ENCODE measurements at regions not wholly inside any gene's neighbourhood (a gene's known extent, or its start where the extent isn't known, plus 50 kb on each side); places are given as distances from the start of the nearest gene placed in this dataset.
"Not testable (repeated sequence)": the region's sequence is repeated elsewhere in the genome, so short reads cannot be mapped to it uniquely, and the experiment has no call there.

DNA sequence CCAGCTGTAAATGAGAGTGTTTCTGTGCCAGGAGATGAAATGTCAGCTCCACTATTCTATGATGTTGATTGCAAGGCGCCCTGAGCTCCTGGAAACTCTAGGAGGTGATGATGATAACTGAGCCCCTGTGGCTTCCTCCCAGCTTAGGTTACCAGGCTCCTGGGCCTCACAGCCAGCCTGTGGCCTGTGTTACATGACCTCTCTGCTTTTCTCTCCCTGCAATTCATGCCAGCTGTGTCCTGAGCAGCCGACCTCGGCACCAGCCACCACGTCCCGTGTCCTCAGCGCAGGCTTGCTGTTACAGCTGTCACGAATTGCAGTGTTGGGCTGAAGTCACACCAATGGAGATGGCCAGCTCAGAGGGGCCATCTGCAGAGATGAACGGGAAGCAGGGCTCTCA is 110.2 kb upstream of the MTLN start:
- not testable (repeated sequence) for H3K27ac ChIP-seq (ENCODE audit: low read depth in 1 of 2, low read length in 1 of 2); H3K36me3 ChIP-seq (ENCODE audit: control insufficient read depth in 2 of 2, insufficient read depth in 2 of 2, low read length in 1 of 2); H3K4me3 ChIP-seq (ENCODE audit: low read length in 2 of 2); H3K4me1 ChIP-seq (ENCODE audit: control insufficient read depth in 2 of 2, insufficient read depth in 2 of 2, low read length in 2 of 2); DNase-seq (ENCODE audit: low read depth in 6 of 9, low spot score in 9 of 9); H3K9me3 ChIP-seq (ENCODE audit: control insufficient read depth in 2 of 2, insufficient read depth in 1 of 2, low read length in 1 of 2); H3K27me3 ChIP-seq (ENCODE audit: control insufficient read depth in 2 of 2, insufficient read depth in 1 of 2, low read length in 1 of 2)
- WGBS = no CpG with 5 or more reads among the region's 8 CpGs

GRCh38 chr2:110320834-110321563 is 108.7 kb upstream of the MTLN start:
- not testable (repeated sequence) for H3K27ac ChIP-seq (ENCODE audit: low read depth in 1 of 2, low read length in 1 of 2); H3K4me3 ChIP-seq (ENCODE audit: low read length in 2 of 2); H3K9me3 ChIP-seq (ENCODE audit: control insufficient read depth in 2 of 2, insufficient read depth in 1 of 2, low read length in 1 of 2); H3K4me1 ChIP-seq (ENCODE audit: control insufficient read depth in 2 of 2, insufficient read depth in 2 of 2, low read length in 2 of 2); H3K27me3 ChIP-seq (ENCODE audit: control insufficient read depth in 2 of 2, insufficient read depth in 1 of 2, low read length in 1 of 2); DNase-seq (ENCODE audit: low read depth in 6 of 9, low spot score in 9 of 9); H3K36me3 ChIP-seq (ENCODE audit: control insufficient read depth in 2 of 2, insufficient read depth in 2 of 2, low read length in 1 of 2)
- WGBS = no CpG with 5 or more reads among the region's 10 CpGs

DNA sequence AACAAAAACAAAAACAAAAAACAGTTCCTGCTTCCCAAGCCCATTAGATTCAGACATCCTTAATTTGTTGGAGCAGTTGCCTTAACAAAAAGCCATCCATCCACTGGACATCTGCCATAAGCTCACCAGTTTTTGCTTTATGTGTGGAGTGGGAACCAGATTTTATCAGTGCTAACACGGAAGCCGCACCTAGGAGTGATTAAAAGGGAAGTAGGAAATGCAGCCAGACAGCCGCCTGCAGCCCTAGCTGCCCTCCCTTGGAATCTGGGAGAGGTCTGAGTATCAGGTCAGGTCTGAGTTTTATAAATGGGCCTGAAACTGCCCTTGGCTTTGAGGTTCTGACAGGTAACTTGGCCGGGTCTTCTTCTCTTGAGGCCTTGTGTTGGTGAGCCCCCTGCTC is 106.6 kb upstream of the MTLN start:
- H3K36me3 ChIP-seq (ENCODE audit: control insufficient read depth in 2 of 2, insufficient read depth in 2 of 2, low read length in 1 of 2); H3K27me3 ChIP-seq (ENCODE audit: control insufficient read depth in 2 of 2, insufficient read depth in 1 of 2, low read length in 1 of 2); H3K4me3 ChIP-seq (ENCODE audit: low read length in 2 of 2); H3K9me3 ChIP-seq (ENCODE audit: control insufficient read depth in 2 of 2, insufficient read depth in 1 of 2, low read length in 1 of 2); H3K4me1 ChIP-seq (ENCODE audit: control insufficient read depth in 2 of 2, insufficient read depth in 2 of 2, low read length in 2 of 2); H3K27ac ChIP-seq (ENCODE audit: low read depth in 1 of 2, low read length in 1 of 2); DNase-seq (ENCODE audit: low read depth in 6 of 9, low spot score in 9 of 9): not testable (repeated sequence)
- no CpG with 5 or more reads among the region's 4 CpGs for WGBS

DNA sequence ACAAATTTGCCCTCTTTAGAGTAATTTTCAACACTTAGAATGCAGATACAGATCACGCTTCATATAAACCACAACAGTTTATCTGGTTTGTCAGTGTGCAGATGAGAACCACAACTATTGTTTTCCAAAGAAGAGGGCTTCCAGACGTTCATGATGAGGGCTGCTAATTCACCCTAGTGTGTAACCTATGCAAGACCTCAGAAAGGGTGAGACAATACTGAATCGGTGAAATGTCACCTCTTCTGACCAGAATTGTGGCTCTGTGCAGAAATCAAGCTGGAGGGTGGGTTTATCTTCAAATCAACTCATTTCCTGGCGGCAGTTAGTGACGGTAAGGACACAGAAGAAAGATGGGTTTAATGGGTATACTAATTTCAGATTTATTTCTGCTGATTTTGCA is 105.0 kb upstream of the MTLN start:
- not testable (repeated sequence) for H3K27me3 ChIP-seq (ENCODE audit: control insufficient read depth in 2 of 2, insufficient read depth in 1 of 2, low read length in 1 of 2); H3K36me3 ChIP-seq (ENCODE audit: control insufficient read depth in 2 of 2, insufficient read depth in 2 of 2, low read length in 1 of 2); H3K4me1 ChIP-seq (ENCODE audit: control insufficient read depth in 2 of 2, insufficient read depth in 2 of 2, low read length in 2 of 2); H3K9me3 ChIP-seq (ENCODE audit: control insufficient read depth in 2 of 2, insufficient read depth in 1 of 2, low read length in 1 of 2); DNase-seq (ENCODE audit: low read depth in 6 of 9, low spot score in 9 of 9); H3K27ac ChIP-seq (ENCODE audit: low read depth in 1 of 2, low read length in 1 of 2); H3K4me3 ChIP-seq (ENCODE audit: low read length in 2 of 2)
- no CpG with 5 or more reads among the region's 5 CpGs for WGBS

GRCh38 chr2:110316051-110316865 is 103.9 kb upstream of the MTLN start:
- H3K9me3 ChIP-seq (ENCODE audit: control insufficient read depth in 2 of 2, insufficient read depth in 1 of 2, low read length in 1 of 2); H3K27ac ChIP-seq (ENCODE audit: low read depth in 1 of 2, low read length in 1 of 2); H3K27me3 ChIP-seq (ENCODE audit: control insufficient read depth in 2 of 2, insufficient read depth in 1 of 2, low read length in 1 of 2); H3K4me1 ChIP-seq (ENCODE audit: control insufficient read depth in 2 of 2, insufficient read depth in 2 of 2, low read length in 2 of 2); DNase-seq (ENCODE audit: low read depth in 6 of 9, low spot score in 9 of 9); H3K36me3 ChIP-seq (ENCODE audit: control insufficient read depth in 2 of 2, insufficient read depth in 2 of 2, low read length in 1 of 2); H3K4me3 ChIP-seq (ENCODE audit: low read length in 2 of 2): not testable (repeated sequence)
- no CpG with 5 or more reads among the region's 10 CpGs for WGBS

DNA sequence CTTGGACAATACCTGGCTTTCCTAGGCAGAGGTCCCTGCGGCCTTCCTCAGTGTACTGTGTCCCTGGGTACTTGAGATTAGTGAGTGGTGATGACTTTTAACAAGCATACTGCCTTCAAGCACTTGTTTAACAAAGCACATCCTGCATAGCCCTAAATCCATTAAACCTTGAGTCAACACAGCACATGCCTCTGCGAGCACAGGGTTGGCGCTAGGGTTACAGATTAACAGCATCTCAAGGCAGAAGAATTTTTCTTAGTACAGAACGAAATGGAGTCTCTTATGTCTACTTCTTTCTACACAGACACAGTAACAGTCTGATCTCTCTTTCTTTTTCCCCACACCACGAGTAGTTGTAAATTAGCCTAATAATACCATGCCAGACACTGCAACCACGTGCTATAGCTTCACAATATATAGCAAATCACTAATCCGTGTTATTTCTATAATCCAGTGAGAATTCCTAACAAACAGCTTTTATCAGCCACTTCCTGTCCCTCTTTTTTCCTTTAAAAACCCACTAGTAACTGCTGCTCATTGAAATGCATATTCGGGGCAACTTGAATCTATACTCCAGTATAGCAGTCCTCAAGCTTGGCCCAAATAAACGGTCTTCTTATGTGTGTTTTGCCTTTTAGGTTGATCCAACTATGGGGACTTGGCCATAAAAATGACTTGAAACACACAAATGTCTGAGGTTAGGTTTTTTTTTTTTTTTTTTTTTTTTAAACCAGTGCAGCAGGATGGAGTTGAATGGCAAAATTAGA is 102.9 kb upstream of the MTLN start:
- H3K9me3 ChIP-seq (ENCODE audit: control insufficient read depth in 2 of 2, insufficient read depth in 1 of 2, low read length in 1 of 2); H3K27me3 ChIP-seq (ENCODE audit: control insufficient read depth in 2 of 2, insufficient read depth in 1 of 2, low read length in 1 of 2); H3K27ac ChIP-seq (ENCODE audit: low read depth in 1 of 2, low read length in 1 of 2); H3K36me3 ChIP-seq (ENCODE audit: control insufficient read depth in 2 of 2, insufficient read depth in 2 of 2, low read length in 1 of 2); DNase-seq (ENCODE audit: low read depth in 6 of 9, low spot score in 9 of 9); H3K4me3 ChIP-seq (ENCODE audit: low read length in 2 of 2); H3K4me1 ChIP-seq (ENCODE audit: control insufficient read depth in 2 of 2, insufficient read depth in 2 of 2, low read length in 2 of 2): not testable (repeated sequence)
- no CpG with 5 or more reads among the region's 9 CpGs for WGBS

GRCh38 chr2:110314472-110314871 is 102.1 kb upstream of the MTLN start:
- H3K36me3 ChIP-seq (ENCODE audit: control insufficient read depth in 2 of 2, insufficient read depth in 2 of 2, low read length in 1 of 2); H3K9me3 ChIP-seq (ENCODE audit: control insufficient read depth in 2 of 2, insufficient read depth in 1 of 2, low read length in 1 of 2); H3K27ac ChIP-seq (ENCODE audit: low read depth in 1 of 2, low read length in 1 of 2); H3K4me3 ChIP-seq (ENCODE audit: low read length in 2 of 2); DNase-seq (ENCODE audit: low read depth in 6 of 9, low spot score in 9 of 9); H3K4me1 ChIP-seq (ENCODE audit: control insufficient read depth in 2 of 2, insufficient read depth in 2 of 2, low read length in 2 of 2); H3K27me3 ChIP-seq (ENCODE audit: control insufficient read depth in 2 of 2, insufficient read depth in 1 of 2, low read length in 1 of 2): not testable (repeated sequence)
- 96% methylated on average over 2 of the region's 10 CpGs for WGBS

DNA sequence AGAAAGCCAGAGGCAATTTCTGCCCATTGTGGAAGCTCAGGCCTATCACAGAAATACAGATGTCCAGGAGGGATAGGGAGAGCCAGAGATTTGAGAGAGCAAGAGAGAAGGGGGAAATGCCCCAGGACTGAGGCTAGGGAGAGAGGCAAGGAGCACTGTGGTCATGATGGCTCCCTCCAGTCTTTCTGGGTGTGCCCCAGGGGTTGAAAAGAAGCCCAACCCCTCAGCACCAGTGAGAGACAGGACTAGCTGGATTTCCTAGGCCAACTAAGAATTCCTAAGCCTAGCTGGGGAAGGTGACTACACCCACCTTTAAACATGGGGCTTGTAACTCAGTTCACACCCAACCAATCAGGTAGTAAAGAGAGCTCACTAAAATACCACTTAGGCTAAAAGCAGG is 100.7 kb upstream of the MTLN start:
- H3K27me3 ChIP-seq (ENCODE audit: control insufficient read depth in 2 of 2, insufficient read depth in 1 of 2, low read length in 1 of 2); H3K27ac ChIP-seq (ENCODE audit: low read depth in 1 of 2, low read length in 1 of 2); H3K4me3 ChIP-seq (ENCODE audit: low read length in 2 of 2); H3K36me3 ChIP-seq (ENCODE audit: control insufficient read depth in 2 of 2, insufficient read depth in 2 of 2, low read length in 1 of 2); H3K4me1 ChIP-seq (ENCODE audit: control insufficient read depth in 2 of 2, insufficient read depth in 2 of 2, low read length in 2 of 2); DNase-seq (ENCODE audit: low read depth in 6 of 9, low spot score in 9 of 9); H3K9me3 ChIP-seq (ENCODE audit: control insufficient read depth in 2 of 2, insufficient read depth in 1 of 2, low read length in 1 of 2): not testable (repeated sequence)

DNA sequence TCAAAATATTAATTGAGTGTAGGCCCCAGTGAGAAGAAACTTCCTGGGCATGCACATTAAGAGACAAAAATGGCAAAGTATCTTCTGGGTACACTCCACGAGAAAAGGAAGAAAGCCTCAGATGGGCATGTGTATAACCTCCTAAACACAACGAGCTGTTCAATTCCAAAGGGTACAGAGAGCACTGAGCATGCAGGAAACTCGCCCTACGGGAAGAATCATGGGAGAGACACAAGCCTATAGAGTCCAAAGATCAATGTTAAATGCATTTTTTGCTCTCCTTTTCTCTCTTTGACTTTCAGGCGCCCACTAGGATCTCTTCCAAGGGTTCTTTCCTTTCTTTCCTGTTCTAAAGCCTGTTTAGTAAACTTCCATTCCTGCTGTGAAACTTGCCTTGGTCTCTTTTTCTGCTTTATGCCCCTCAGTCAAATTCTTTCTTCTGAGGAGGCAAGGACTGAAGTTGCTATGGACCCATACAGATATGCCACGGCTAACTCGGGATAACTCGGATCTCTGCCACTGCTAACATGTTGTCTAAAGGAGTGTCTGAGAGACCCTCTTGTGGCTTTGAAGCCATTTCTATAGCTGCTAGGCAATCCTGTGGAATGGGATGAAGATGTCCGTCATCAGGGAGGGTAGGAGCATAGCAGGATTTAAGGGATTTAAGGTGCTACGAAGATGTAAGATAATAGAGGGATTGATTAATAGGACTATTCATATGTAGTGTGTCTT is 99.5 kb upstream of the MTLN start:
- not testable (repeated sequence) for H3K27ac ChIP-seq (ENCODE audit: low read depth in 1 of 2, low read length in 1 of 2); H3K27me3 ChIP-seq (ENCODE audit: control insufficient read depth in 2 of 2, insufficient read depth in 1 of 2, low read length in 1 of 2); DNase-seq (ENCODE audit: low read depth in 6 of 9, low spot score in 9 of 9); H3K36me3 ChIP-seq (ENCODE audit: control insufficient read depth in 2 of 2, insufficient read depth in 2 of 2, low read length in 1 of 2); H3K4me3 ChIP-seq (ENCODE audit: low read length in 2 of 2); H3K9me3 ChIP-seq (ENCODE audit: control insufficient read depth in 2 of 2, insufficient read depth in 1 of 2, low read length in 1 of 2); H3K4me1 ChIP-seq (ENCODE audit: control insufficient read depth in 2 of 2, insufficient read depth in 2 of 2, low read length in 2 of 2)
- 94% methylated on average over 3 of the region's 10 CpGs for whole genome bisulfite sequencing

Measured in thymus (tissue), 11 donors.